ENCODE measurements at regions not wholly inside any gene's neighbourhood (a gene's known extent, or its start where the extent isn't known, plus 50 kb on each side); places are given as distances from the start of the nearest gene placed in this dataset.

- Histone ChIP-seq H2BK12ac (ENCODE audit: insufficient read length, low read depth, low read length) (no peak overlapping the region), H3T11ph (ENCODE audit: low read length) (no peak overlapping the region), H2BK20ac (ENCODE audit: low read depth, low read length, poor library complexity, severe bottlenecking) (no peak overlapping the region), H2BK15ac (ENCODE audit: low read depth, low read length) (no peak overlapping the region), H3K79me1 (ENCODE audit: insufficient read depth, low read depth, low read length, poor library complexity, severe bottlenecking) (no peaks in the 10 kb centered on the region), H3K4me2 (ENCODE audit: insufficient read depth, insufficient read length, low read length) (no peak overlapping the region), H3K9me3 (ENCODE audit: control insufficient read depth, low read depth, low read length) (no peaks in the 10 kb centered on the region), H4K8ac (replicated peaks; ENCODE audit: insufficient read length, low read depth, low read length) (no peak overlapping the region), H3K4me1 (ENCODE audit: insufficient read depth, low read length) (peaks cover 4% of the 10 kb centered on the region; the same call in 1 of the 2 replicates), H3K9ac (ENCODE audit: extremely low read depth, insufficient read length, low read length) (no peak overlapping the region), H3K18ac (ENCODE audit: insufficient read length, low read depth, low read length) (no peak overlapping the region), H3K23me2 (ENCODE audit: insufficient read length, low read depth, low read length, poor library complexity, severe bottlenecking) (no peaks in the 10 kb centered on the region), H3K27ac (ENCODE audit: insufficient read length, low read depth, low read length) (no peak overlapping the region), H4K5ac (ENCODE audit: insufficient read length, low read depth, low read length) (no peak overlapping the region), H3K23ac (ENCODE audit: insufficient read length, low read depth, low read length) (no peak overlapping the region), H3K27me3 (ENCODE audit: insufficient read depth, low read length) (no peaks in the 10 kb centered on the region), H2BK5ac (ENCODE audit: insufficient read length, low read length) (no peak overlapping the region), H3K79me2 (ENCODE audit: insufficient read depth, low read length) (no peaks in the 10 kb centered on the region), H2AFZ (ENCODE audit: low read length) (no peak overlapping the region), H4K91ac (ENCODE audit: insufficient read length, low read depth, low read length) (no peak overlapping the region), H2AK5ac (ENCODE audit: insufficient read length, low read length) (no peak overlapping the region), H3K4ac (ENCODE audit: low read depth, low read length) (no peak overlapping the region), H4K20me1 (ENCODE audit: control insufficient read depth, insufficient read depth, insufficient read length) (no peaks in the 10 kb centered on the region), H2BK120ac (ENCODE audit: low read depth, low read length, poor library complexity, severe bottlenecking) (no peak overlapping the region), H3K56ac (ENCODE audit: insufficient read length, low read depth, low read length) (no peak overlapping the region), H3K14ac (ENCODE audit: insufficient read depth, low read length) (no peak overlapping the region)
- peaks cover 0 to 4% of the 10 kb centered on the region in 2 experiments for H3K4me1 Mint-ChIP-seq
- WGBS (ENCODE audit: extremely low coverage, insufficient read length, low lambda C conversion rate) = no CpG with 5 or more reads among the region's 2 CpGs
- H3K4me3 Mint-ChIP-seq = no peak overlapping the region
- no peak for DNase-seq
- no peaks in the 10 kb centered on the region for H3K9me3 Mint-ChIP-seq
- H3K27ac Mint-ChIP-seq = no peak overlapping the region
- peaks cover 6% of the 10 kb centered on the region; the same call in 1 of the 2 replicates for H3K27me3 Mint-ChIP-seq (ENCODE audit: low read depth)
- H3K36me3 Mint-ChIP-seq (ENCODE audit: insufficient read depth in 1 of 3, low read depth in 3 of 3) = no peaks in the 10 kb centered on the region
- no peak for TF ChIP-seq CTCF (conservative IDR thresholded peaks at IDR 0.05)
Observed at GRCh38 chr6:92130944-92131343, 1288.4 kb downstream of the EPHA7 start.

Data from H9 (cell line).